ENCODE measurements at regions not wholly inside any gene's neighbourhood (a gene's known extent, or its start where the extent isn't known, plus 50 kb on each side); places are given as distances from the start of the nearest gene placed in this dataset.
A peak's percentile ranks its signal among the peaks of the same experiment; 100 is the strongest.

DNA sequence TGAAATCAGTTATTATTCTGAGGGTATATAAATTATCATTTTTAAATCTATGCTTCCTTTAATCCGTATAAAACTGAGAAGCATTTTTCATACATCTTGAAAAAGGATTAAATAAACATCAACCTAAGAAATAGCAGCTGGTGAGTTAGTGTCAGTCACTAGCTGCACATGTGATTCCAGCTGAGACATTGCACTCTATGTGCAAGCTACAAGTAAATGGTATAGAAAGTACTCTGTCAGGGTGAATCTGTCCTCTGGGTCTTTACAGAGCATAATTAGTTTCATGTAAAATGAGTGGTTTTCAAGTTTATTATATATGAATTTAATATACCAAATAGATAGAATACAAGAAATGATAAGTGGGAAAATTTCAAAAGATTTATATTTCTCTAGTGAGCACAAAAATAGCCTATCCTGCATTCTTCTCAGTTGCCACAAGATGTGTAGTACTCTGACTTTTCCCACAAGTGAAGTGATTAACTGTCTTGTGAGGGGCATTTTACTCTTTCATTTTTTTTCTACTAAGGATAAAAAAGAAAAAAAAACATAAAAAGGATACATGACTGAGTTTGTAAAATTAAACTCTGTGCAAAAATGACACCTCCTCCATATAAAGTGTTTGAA is 1372.1 kb downstream of the PCDH9 start:
- in situ Hi-C loops (cut with MboI; ENCODE audit: low pct_unique_long_range_greater_than_20kb, low sequenced_read_pairs), result no loop called here
- DNase-seq, result no peak

DNA sequence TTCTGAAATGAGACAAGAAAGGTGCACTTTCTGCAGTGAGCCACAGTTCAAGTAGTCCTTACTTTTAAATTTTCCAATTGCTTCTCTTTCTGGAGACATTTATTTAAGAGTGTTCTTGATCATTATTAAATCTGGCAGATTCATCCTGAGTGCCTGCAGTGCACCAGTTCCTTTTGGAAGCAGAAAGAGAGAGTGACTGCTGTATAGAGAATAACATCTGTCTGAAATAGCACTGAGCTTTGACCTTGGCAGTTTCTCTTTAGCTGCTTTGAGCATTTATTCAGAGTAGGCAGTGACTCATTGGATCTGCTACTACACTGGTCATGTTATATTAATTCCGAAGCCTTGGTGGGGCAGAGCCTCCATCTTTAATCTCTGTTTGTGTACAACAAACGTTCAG is 1373.7 kb downstream of the PCDH9 start:
- in situ Hi-C loops (cut with MboI; ENCODE audit: low pct_unique_long_range_greater_than_20kb, low sequenced_read_pairs), result no loop called here
- no peak for DNase-seq

DNA sequence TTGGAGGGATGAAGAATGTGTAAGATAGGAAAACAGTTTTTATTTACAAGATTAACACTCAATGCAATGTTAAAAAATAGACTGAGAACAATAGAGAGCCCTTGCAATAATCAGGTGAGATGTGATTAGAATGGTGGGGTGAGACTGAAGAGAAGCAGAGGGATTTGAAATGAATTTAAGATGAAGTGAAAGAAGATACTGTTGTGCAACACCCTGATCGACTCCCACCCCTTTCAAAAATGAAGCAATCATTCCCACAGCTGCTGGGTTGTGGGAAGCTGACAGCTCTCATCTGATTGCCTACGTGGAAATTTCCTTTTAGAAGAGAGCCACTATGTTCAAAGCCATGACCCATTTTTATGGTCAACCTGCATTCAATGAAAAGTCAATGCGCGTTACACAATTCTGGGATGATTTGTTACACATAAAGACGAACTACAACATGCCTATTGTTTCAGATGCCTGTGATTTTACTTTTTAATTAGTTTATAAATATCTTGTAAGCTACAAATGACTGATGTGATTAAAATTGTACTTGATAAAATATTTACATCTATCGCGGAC is 1374.8 kb downstream of the PCDH9 start:
- in situ Hi-C loops (cut with MboI; ENCODE audit: low pct_unique_long_range_greater_than_20kb, low sequenced_read_pairs), result no loop called here
- DNase-seq, result peak; percentile 2

DNA sequence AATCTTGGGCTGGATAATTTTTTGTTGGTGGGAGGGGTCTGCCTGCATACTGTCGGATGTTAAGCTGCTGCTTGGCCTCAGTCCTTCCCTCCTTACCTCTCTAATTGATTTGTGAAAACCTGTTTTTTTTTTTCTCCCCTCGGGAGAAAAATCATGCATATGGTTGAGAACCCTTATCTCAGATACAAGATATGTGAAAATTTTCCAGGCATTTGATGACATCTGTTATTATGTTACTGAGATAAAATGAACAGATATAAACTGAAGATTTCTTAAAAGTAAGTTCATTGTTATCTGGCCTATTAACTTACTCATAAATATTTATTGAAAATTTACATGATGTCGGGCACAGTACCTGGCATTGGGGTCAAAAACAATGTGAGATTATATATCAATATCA is 1375.7 kb downstream of the PCDH9 start:
- no peak for DNase-seq
- in situ Hi-C loops (cut with MboI; ENCODE audit: low pct_unique_long_range_greater_than_20kb, low sequenced_read_pairs), result no loop called here

DNA sequence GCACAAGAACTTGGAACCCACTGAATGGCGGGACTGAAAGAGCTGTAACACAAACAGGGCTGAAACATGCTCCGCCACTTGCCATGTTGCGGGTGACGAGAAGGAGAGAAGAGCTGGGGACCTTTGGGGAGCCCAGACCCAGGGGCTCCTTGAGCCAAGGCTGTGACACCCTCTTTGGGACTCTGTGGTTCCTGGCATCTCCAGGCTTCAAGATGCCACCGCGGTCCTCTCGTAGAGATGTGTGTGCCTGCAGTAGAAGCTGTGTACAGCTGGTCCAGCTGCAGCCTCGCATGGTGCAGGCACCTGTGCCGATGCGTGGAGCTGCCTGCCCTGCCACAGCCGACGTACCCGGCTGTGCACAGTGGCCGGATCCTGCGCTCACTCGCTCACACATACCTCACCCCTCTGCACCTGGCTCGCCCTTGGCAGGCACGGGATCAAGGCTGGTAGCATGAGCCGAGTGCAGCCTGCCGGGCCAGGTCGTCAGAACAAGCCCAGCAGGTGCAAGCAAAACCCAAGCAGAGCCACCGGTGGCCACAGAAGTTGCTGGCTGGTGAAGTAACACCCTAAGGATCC is 1385.8 kb downstream of the PCDH9 start:
- DNase-seq, result no peak
- in situ Hi-C loops (cut with MboI; ENCODE audit: low pct_unique_long_range_greater_than_20kb, low sequenced_read_pairs), result no loop called here

DNA sequence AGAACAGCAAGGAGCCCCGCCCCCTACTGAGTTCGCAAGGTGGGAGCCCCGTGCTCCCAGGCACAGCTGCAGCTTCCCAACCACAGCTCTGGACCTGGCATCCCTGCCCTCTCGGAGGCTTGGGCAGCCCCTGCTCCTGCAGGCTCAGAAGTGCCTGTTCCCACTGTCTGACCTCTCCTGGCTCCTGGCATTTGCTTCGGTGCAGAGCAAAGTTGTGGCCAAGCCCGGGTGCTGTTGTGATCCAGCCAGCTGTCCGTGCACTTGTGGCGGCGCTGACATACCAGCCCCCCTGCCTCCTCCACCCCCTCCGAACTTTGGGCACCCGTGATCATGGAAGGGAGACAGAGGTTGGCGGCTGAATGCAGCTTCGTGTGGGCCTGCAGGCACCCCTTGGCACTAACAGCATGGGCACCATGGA is 1386.8 kb downstream of the PCDH9 start:
- no peak for DNase-seq

DNA sequence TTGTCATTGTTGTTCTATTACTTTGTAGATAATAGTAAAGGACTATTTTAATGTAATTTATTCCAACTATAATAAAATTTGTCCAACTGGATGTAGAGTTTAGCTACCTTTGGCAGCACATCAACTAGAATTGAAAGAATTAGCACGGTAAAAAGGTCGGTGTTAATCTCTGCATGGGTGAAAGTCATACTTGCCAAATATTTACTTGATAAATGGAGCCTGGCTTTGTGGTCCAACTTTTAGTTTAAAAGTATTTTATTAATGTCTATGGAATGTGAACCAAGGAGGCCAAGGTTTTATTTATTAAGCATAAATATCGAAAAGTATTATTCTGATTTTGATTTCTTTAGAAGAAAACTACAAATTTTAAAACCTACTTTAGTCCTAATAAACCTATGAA is 1389.0 kb downstream of the PCDH9 start:
- in situ Hi-C loops (cut with MboI; ENCODE audit: low pct_unique_long_range_greater_than_20kb, low sequenced_read_pairs), result no loop called here
- DNase-seq, result no peak

More for the DNA sequence above, 1386.8 kb downstream of the PCDH9 start:
- in situ Hi-C loops (cut with MboI; ENCODE audit: low pct_unique_long_range_greater_than_20kb, low sequenced_read_pairs), result no loop called here

DNA sequence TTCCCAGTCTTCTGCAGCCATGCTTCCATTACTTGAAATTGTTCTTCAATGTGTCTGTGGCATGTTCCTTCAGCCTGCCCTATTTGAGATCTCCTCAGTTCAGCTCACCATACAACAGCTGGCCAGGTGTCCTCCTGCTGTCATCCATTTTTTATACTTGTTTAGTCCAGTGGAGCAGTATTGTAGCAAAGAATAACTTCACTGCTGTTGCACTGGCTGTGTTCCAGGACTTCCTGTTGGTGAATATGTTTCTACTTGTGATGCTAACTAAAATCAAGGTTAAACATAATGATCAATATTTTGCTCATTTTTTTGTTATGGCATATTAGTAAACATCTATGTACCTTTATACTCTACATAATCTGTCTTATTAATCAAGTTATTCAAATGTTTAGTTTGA is 1394.1 kb downstream of the PCDH9 start:
- no peak for DNase-seq
- in situ Hi-C loops (cut with MboI; ENCODE audit: low pct_unique_long_range_greater_than_20kb, low sequenced_read_pairs), result no loop called here

DNA sequence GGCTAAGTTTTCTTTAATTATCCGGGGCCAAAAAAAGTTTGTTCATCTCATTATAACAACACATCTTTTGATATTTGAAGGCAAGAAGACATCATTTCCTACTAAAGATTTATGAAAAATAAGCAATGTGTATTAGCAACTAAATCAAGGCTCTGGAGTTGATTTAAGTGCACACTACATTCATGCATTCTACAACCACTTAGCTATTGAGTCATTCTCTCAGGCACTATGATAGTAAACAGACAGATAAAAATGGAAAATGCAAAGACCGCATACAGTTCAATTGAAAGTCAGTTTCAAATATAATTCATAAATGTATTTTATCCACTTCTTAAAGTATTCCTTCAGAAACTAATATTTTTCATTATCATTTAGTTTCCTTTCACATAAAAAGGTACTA is 1395.2 kb downstream of the PCDH9 start:
- in situ Hi-C loops (cut with MboI; ENCODE audit: low pct_unique_long_range_greater_than_20kb, low sequenced_read_pairs), result no loop called here
- DNase-seq, result no peak

DNA sequence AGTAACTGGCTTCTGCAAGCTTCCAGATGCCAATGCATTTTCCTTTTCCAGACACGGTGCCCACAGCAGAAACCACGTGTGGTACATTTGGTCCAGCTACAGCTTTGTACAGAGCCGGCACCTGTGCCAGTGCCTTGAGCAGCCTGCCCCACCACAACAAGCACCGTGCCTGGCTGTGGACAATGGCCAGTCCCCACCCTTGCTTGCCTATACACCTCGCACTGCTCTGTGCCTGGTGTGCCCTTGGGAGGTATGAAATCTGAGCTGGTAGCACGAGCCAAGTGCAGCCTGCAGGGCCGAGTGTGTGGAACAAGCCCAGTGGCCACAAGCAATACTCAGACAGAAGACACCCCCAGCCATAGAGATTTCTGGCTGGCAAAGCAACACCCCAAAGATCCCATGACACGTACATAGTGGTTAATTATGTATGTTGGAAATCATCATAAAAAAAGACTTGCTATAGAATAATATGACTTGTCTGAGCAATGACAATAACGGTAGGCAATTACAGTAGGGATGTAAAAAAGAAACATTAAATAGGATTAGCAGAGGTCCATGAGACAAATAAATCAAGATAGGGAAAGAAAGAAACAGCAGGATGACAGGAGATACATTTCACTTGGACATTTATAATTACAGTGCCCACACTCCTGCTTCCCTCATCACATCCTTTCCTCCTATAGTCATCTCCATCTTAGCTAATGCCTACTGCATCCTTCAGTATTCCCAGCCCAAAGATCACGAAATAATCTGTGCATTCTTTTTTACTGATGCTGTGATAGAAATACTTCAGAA is 1399.5 kb downstream of the PCDH9 start:
- no peak for DNase-seq

DNA sequence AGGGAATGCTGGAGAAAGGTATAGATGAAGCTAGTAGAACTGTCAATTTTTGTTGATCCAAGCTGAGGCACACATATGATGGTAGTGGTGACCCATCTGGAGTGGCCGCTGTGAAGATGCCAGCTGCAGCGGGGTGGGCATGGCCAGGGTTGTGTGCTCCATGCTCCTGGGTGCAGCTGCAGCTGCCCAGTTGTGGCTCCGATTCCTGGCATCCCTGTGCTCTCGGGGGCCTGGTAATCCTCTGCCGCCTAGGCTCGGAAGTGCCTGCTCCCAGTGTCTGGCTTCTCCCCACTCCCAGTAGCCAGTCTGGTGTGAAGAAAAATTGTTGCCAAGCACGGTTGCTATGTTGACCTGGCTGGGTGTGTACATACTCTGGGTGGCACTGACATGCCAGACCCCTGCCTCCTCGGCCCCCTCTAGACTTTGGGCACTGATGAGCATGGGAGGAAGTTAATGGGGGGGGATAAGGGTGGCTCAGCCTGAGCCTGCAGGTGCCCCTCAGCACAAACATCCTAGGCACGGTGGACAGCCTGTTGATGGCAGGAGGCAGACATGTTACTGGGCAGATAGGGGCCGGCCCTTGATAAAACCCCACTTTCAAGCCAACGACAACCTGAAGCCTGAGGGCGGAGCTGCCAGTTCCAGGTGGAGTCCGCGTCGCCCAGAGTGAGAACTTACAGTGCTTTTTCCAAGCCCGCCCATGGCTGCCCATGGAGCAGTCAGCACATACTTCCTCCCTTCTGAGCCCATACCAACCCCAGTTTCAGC is 1400.7 kb downstream of the PCDH9 start:
- no peak for DNase-seq
- in situ Hi-C loops (cut with MboI; ENCODE audit: low pct_unique_long_range_greater_than_20kb, low sequenced_read_pairs), result no loop called here

More for the DNA sequence above, 1399.5 kb downstream of the PCDH9 start:
- in situ Hi-C loops (cut with MboI; ENCODE audit: low pct_unique_long_range_greater_than_20kb, low sequenced_read_pairs), result no loop called here

DNA sequence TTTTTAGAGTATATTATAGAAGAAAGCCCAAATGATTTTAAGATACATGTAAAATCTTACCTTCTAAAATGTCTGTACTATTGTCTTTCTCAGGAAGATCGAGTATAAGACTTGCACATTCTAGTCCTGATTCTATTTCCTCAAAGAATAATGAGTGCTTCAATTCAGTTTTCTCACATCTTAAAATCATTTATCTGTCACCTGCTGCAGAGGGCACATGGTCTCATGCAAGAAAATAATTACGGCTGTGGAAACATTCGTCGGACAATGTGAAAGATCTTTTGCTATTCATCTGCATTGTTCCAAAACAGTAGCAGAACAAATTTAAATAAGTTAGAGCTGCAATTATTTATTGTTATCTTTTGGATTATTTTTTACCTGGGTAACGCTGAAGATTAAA is 1403.5 kb downstream of the PCDH9 start:
- in situ Hi-C loops (cut with MboI; ENCODE audit: low pct_unique_long_range_greater_than_20kb, low sequenced_read_pairs), result no loop called here
- DNase-seq, result no peak

DNA sequence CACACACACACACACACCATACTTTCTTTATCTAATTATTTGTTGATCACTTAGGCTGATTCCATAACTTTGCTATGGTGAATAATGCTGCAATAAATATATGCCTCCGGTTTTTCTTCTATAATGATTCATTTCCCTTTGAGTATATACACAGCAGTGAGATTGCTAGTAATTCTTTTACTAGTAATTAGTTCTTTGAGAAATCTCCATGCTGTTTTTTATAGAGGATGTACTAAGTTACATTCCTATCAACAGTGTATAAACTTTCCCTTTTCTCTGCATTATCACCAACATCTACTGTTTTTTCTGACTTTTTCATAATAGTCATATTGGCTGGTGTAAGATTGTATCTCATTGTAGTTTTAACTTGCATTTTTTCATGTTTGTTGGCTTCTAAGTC is 1405.1 kb downstream of the PCDH9 start:
- DNase-seq, result no peak
- in situ Hi-C loops (cut with MboI; ENCODE audit: low pct_unique_long_range_greater_than_20kb, low sequenced_read_pairs), result no loop called here

DNA sequence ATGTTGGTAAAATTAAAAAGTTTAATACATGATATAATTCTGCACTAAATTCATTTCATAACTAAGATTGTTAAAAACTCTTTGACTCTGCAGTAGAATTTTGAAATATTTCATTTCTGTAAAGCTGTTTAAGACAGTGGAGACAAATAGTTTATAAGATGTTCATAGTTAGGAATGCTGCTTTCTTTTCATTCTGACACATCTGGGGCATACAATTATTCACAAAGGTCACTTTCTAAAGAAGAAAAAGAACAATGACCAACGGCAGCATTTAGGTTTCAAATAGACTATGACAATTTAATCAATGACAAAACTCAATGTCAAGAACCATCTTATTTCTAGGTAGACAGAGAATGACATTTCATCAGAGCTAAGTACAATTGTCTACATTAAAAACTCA is 1422.1 kb downstream of the PCDH9 start:
- DNase-seq, result no peak
- in situ Hi-C loops (cut with MboI; ENCODE audit: low pct_unique_long_range_greater_than_20kb, low sequenced_read_pairs), result no loop called here

DNA sequence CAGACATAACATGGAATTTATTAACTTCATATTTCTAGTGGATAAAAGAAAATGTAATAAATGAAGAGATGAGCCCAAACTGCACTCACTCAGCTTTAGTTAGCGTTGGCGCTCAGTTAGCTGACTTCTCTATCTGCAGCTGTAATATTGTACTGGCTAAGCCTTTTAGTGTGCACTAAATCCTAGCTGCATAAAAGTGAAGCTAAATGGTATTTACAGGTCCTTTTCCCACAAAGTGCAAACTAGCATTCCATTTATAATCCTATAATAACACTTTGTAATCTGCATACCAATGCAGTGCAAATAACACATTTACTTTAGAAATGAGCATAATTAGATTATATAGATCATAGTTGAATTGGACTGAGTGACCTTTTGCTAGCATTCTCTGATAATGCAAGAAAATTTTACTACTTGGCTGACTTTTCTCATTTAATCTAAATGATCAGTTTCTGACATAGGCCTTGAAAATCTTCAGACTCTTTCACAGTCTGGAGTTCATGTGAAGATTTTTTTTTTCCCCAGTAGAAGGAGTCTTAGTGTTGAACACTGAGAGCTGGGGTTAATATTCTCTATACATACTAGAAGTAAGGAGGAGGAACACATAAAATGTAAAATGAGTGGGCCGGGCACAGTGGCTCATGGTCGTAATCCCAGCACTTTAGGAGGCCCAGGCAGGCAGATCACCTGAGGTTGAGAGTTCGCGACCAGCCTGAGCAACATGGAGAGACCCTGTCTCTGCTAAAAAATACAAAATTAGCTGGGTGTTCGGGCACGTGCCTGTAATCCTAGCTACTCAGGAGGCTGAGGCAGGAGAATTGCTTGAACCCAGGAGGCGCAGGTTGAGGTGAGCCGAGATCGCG is 1426.4 kb downstream of the PCDH9 start:
- no peak for DNase-seq
- in situ Hi-C loops (cut with MboI; ENCODE audit: low pct_unique_long_range_greater_than_20kb, low sequenced_read_pairs), result no loop called here

DNA sequence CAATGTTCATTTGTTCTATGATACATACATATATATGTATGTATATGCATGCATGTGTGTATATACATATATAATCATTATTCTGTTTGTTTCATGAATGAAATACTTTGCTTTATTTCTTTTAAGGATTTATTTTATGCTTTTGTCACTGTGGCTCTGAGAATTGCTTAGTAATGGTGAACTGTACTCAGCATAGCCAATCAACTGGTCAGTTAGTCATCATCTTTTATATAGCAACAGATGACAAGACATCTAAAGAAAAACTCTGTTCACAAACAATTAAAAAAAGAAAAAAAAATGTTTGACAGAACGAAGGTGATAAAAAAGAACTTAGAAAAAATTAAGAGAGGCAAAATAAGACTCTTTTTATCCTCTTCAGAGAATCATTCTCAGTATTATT is 1440.3 kb downstream of the PCDH9 start:
- no peak for DNase-seq
- in situ Hi-C loops (cut with MboI; ENCODE audit: low pct_unique_long_range_greater_than_20kb, low sequenced_read_pairs), result no loop called here

DNA sequence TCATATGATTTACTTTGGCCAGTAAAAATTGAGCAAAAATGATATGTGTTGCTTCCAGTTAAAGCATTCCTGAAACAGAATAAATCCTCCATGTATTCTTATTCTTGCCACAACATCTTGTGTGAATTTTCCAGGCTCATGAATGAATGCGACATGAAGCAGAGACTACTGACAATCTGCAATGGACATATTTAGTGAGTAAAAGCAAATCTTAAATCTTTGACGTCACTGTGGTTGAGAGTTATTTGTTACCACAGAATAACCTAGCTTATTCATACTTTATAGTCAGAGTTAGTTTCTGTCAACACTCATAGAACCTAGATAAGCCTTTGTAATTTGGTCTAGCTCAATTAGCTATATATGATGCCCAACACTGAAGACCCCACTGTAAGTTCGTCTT is 1443.1 kb downstream of the PCDH9 start:
- in situ Hi-C loops (cut with MboI; ENCODE audit: low pct_unique_long_range_greater_than_20kb, low sequenced_read_pairs), result no loop called here
- no peak for DNase-seq

DNA sequence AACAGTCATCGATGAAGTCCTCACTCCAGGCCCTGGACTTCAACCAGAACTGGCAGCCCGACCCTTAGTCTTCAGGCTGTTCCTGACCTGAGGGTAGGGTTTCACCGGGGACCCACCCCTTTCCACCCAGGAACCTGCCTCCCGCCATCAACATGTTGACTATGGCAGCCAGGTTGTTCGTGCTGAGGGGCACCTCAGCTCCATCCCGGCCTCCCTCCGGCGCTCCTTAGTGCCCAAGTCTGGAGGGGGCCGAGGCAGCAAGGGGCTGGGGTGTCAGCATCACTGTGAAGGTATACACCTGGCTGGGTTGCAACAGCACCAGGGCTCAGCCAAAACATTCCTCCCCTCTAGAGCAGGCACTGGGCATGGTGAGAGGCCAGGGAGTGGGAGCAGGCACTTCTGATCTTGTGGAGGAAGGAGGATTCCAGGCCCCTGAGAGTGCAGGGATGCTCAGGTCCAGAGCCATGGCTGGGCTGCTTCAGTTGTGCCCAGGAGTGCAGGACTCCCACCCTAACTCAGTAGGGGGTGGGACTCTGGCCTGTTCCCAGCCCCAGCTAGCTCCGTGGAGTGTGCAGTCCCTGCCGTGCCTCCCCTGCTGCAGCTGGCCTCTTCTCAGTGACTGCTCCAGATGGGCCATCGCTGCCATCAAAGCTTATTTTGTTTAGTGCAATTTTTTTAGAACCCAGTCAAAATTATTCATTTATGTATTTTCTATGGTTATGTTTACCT is 1445.9 kb downstream of the PCDH9 start:
- DNase-seq, result no peak
- in situ Hi-C loops (cut with MboI; ENCODE audit: low pct_unique_long_range_greater_than_20kb, low sequenced_read_pairs), result no loop called here

Measured in KBM-7 (cell line).